BLaER1 treated with 17β-estradiol and CSF1 and Interleukin-3, amounts not matched to agents 10 nM and 100 nM (cell line): ENCODE measurements at regions not wholly inside any gene's neighbourhood (a gene's known extent, or its start where the extent isn't known, plus 50 kb on each side); places are given as distances from the start of the nearest gene placed in this dataset.

Experiments used
- H3K27ac ChIP-seq, 11 experiments: shearing (Covaris generic); formaldehyde crosslinking; 2 replicates each; pipeline ENCODE4 v1.8.1; 2022
- H3K27me3 ChIP-seq, 11 experiments: shearing (Covaris generic); formaldehyde crosslinking; 2 replicates each; pipeline ENCODE4 v1.8.1; 2022
- H3K36me3 ChIP-seq, 11 experiments: shearing (Covaris generic); formaldehyde crosslinking; 2 replicates each; pipeline ENCODE4 v1.8.1; 2022
- H3K4me1 ChIP-seq, 10 experiments: shearing (Covaris generic); formaldehyde crosslinking; 2 replicates each; pipeline ENCODE4 v1.8.1; 2022
- H3K4me2 ChIP-seq, 11 experiments: shearing (Covaris generic); formaldehyde crosslinking; 2 replicates each; pipeline ENCODE4 v1.8.1; 2022
- H3K4me3 ChIP-seq, 10 experiments: shearing (Covaris generic); formaldehyde crosslinking; 2 replicates each; pipeline ENCODE4 v1.8.1; 2022
- H3K9ac ChIP-seq, 11 experiments: shearing (Covaris generic); formaldehyde crosslinking; 2 replicates each; pipeline ENCODE4 v1.8.1; 2022
- H3K9me3 ChIP-seq, 11 experiments: shearing (Covaris generic); formaldehyde crosslinking; replicated peaks in 1 of 11; 2 replicates each; pipeline ENCODE4 v1.8.1; 2022
- H4K20me1 ChIP-seq, 11 experiments: shearing (Covaris generic); formaldehyde crosslinking; 2 replicates each; pipeline ENCODE4 v1.8.1; 2022
- Cebpa-rat ChIP-seq, 11 experiments: shearing (Covaris generic); IDR thresholded peaks; 2 replicates each; pipeline ENCODE4 v1.8.1; 2022

GRCh38 chr1:112231331-112231730 lies 164.7 kb upstream of the CTTNBP2NL start:
- TF ChIP-seq Cebpa-rat (IDR thresholded peaks at IDR 0.05), result no peak
- Histone ChIP-seq H3K27ac (no peak overlapping the region), H3K9me3 (peaks cover 0 to 13% (median 0%) of the 10 kb centered on the region in 11 experiments; a peak in 8 of 22 replicates), H3K36me3 (no peaks in the 10 kb centered on the region), H4K20me1 (no peaks in the 10 kb centered on the region), H3K4me1 (no peaks in the 10 kb centered on the region), H3K4me2 (no peak overlapping the region), H3K4me3 (no peak overlapping the region), H3K27me3 (no peaks in the 10 kb centered on the region), H3K9ac (no peak overlapping the region)

GRCh38 chr1:112232848-112233247 lies 163.2 kb upstream of the CTTNBP2NL start:
- no peak for TF ChIP-seq Cebpa-rat (IDR thresholded peaks at IDR 0.05)
- Histone ChIP-seq H3K27ac (no peak overlapping the region), H3K9ac (no peak overlapping the region), H3K9me3 (peaks cover 0 to 13% (median 0%) of the 10 kb centered on the region in 11 experiments; a peak in 8 of 22 replicates), H3K36me3 (no peaks in the 10 kb centered on the region), H3K27me3 (no peaks in the 10 kb centered on the region), H4K20me1 (no peaks in the 10 kb centered on the region), H3K4me2 (no peak overlapping the region), H3K4me1 (no peaks in the 10 kb centered on the region; a peak in 1 of 20 replicates), H3K4me3 (no peak overlapping the region)

- Histone ChIP-seq H3K9ac (no peak overlapping the region), H3K4me2 (no peak overlapping the region), H3K36me3 (no peaks in the 10 kb centered on the region), H3K9me3 (no peaks in the 10 kb centered on the region), H3K4me3 (no peak overlapping the region), H3K27me3 (no peaks in the 10 kb centered on the region), H3K27ac (no peak overlapping the region), H4K20me1 (no peaks in the 10 kb centered on the region), H3K4me1 (peaks cover 0 to 10% (median 6%) of the 10 kb centered on the region in 10 experiments; a peak in 6 of 20 replicates)
- no peak for TF ChIP-seq Cebpa-rat (IDR thresholded peaks at IDR 0.05)
These were observed 161.3 kb upstream of the CTTNBP2NL start for GRCh38 chr1:112234710-112235109.

GRCh38 chr1:112237983-112238545 lies 157.9 kb upstream of the CTTNBP2NL start:
- Histone ChIP-seq H4K20me1 (no peaks in the 10 kb centered on the region), H3K27ac (no peak overlapping the region), H3K4me3 (no peak overlapping the region), H3K9me3 (no peaks in the 10 kb centered on the region), H3K9ac (no peak overlapping the region), H3K4me1 (peaks cover 0 to 10% (median 6%) of the 10 kb centered on the region in 10 experiments; a peak in 6 of 20 replicates), H3K27me3 (no peaks in the 10 kb centered on the region), H3K36me3 (no peaks in the 10 kb centered on the region), H3K4me2 (peak overlapping the region in 7 of 11 experiments; percentile 2 to 44 (median 28); a peak in 7 of 22 replicates)
- TF ChIP-seq Cebpa-rat (IDR thresholded peaks at IDR 0.05), result no peak

- no peak overlapping the region for H3K4me3 ChIP-seq
- TF ChIP-seq Cebpa-rat (IDR thresholded peaks at IDR 0.05), result no peak
- no peak overlapping the region for H3K27ac ChIP-seq
- H3K36me3 ChIP-seq, result no peaks in the 10 kb centered on the region
- H3K4me1 ChIP-seq, result peaks cover 0 to 10% (median 6%) of the 10 kb centered on the region in 10 experiments; a peak in 8 of 20 replicates
- no peak overlapping the region for H3K9ac ChIP-seq
- H3K9me3 ChIP-seq, result no peaks in the 10 kb centered on the region
- H3K4me2 ChIP-seq, result no peak overlapping the region
- no peaks in the 10 kb centered on the region for H3K27me3 ChIP-seq
- no peaks in the 10 kb centered on the region for H4K20me1 ChIP-seq
These were observed 156.2 kb upstream of the CTTNBP2NL start for GRCh38 chr1:112239683-112240330.

- peaks cover 0 to 10% (median 6%) of the 10 kb centered on the region in 10 experiments; a peak in 8 of 20 replicates for H3K4me1 ChIP-seq
- no peaks in the 10 kb centered on the region for H3K27me3 ChIP-seq
- no peak overlapping the region for H3K4me2 ChIP-seq
- H3K27ac ChIP-seq, result no peak overlapping the region
- no peaks in the 10 kb centered on the region for H3K36me3 ChIP-seq
- TF ChIP-seq Cebpa-rat (IDR thresholded peaks at IDR 0.05), result peak in 1 of 11 experiments; percentile 44; a peak in 1 of 22 replicates
- no peaks in the 10 kb centered on the region for H4K20me1 ChIP-seq
- H3K9me3 ChIP-seq, result no peaks in the 10 kb centered on the region
- no peak overlapping the region for H3K4me3 ChIP-seq
- H3K9ac ChIP-seq, result no peak overlapping the region
These were observed 153.5 kb upstream of the CTTNBP2NL start for GRCh38 chr1:112242470-112242869.

- H3K9ac ChIP-seq, result no peak overlapping the region
- H3K4me1 ChIP-seq, result peaks cover 0 to 7% (median 0%) of the 10 kb centered on the region in 10 experiments; a peak in 2 of 20 replicates
- H3K27ac ChIP-seq, result no peak overlapping the region
- no peak overlapping the region for H3K4me3 ChIP-seq
- H3K27me3 ChIP-seq, result no peaks in the 10 kb centered on the region
- H3K36me3 ChIP-seq, result no peaks in the 10 kb centered on the region
- no peak for TF ChIP-seq Cebpa-rat (IDR thresholded peaks at IDR 0.05)
- H4K20me1 ChIP-seq, result no peaks in the 10 kb centered on the region
- no peaks in the 10 kb centered on the region for H3K9me3 ChIP-seq
- H3K4me2 ChIP-seq, result no peak overlapping the region
These were observed 151.9 kb upstream of the CTTNBP2NL start for GRCh38 chr1:112244131-112244530.

GRCh38 chr1:112245114-112245513 lies 150.9 kb upstream of the CTTNBP2NL start:
- H3K36me3 ChIP-seq, result no peaks in the 10 kb centered on the region

GRCh38 chr1:112247036-112247597 lies 148.9 kb upstream of the CTTNBP2NL start:
- no peak overlapping the region for H3K9ac ChIP-seq

More at GRCh38 chr1:112245114-112245513, 150.9 kb upstream of the CTTNBP2NL start:
- Histone ChIP-seq H3K4me2 (no peak overlapping the region), H3K4me1 (peaks cover 0 to 7% (median 0%) of the 10 kb centered on the region in 10 experiments; a peak in 2 of 20 replicates), H3K27me3 (no peaks in the 10 kb centered on the region), H3K9ac (no peak overlapping the region), H4K20me1 (no peaks in the 10 kb centered on the region), H3K4me3 (no peak overlapping the region), H3K27ac (no peak overlapping the region), H3K9me3 (no peaks in the 10 kb centered on the region)
- no peak for TF ChIP-seq Cebpa-rat (IDR thresholded peaks at IDR 0.05)

More at GRCh38 chr1:112247036-112247597, 148.9 kb upstream of the CTTNBP2NL start:
- H3K4me3 ChIP-seq, result no peak overlapping the region
- H3K4me2 ChIP-seq, result no peak overlapping the region
- H3K4me1 ChIP-seq, result peaks cover 0 to 7% (median 0%) of the 10 kb centered on the region in 10 experiments; a peak in 2 of 20 replicates
- no peaks in the 10 kb centered on the region for H3K36me3 ChIP-seq
- no peak for TF ChIP-seq Cebpa-rat (IDR thresholded peaks at IDR 0.05)
- H3K27ac ChIP-seq, result no peak overlapping the region
- no peaks in the 10 kb centered on the region for H3K27me3 ChIP-seq
- H3K9me3 ChIP-seq, result no peaks in the 10 kb centered on the region
- H4K20me1 ChIP-seq, result no peaks in the 10 kb centered on the region
